H9 (cell line): ENCODE measurements at regions not wholly inside any gene's neighbourhood (a gene's known extent, or its start where the extent isn't known, plus 50 kb on each side); places are given as distances from the start of the nearest gene placed in this dataset.

Experiments
- DNase-seq: peaks from one replicate; pipeline ENCODE4 v3.0.0-alpha.2; 2017
- H2AFZ ChIP-seq: one replicate; pipeline ENCODE4 v1.6.1; 2013; ENCODE audit warnings: mild to moderate bottlenecking, low read length, control low read depth, moderate library complexity
- H2AK5ac ChIP-seq: 2 replicates; pipeline ENCODE4 v1.6.1; 2013; ENCODE audit warnings: low read length, control low read depth, mixed read lengths; ENCODE audit not compliant: insufficient read length
- H2BK120ac ChIP-seq: one replicate; pipeline ENCODE4 v1.6.1; 2013; ENCODE audit warnings: low read depth, mild to moderate bottlenecking, low read length, control low read depth, inconsistent platforms; ENCODE audit not compliant: poor library complexity, severe bottlenecking
- H2BK12ac ChIP-seq: 2 replicates; pipeline ENCODE4 v1.6.1; 2013; ENCODE audit warnings: low read length, control low read depth, mixed read lengths, low read depth; ENCODE audit not compliant: insufficient read length
- H2BK15ac ChIP-seq: 2 replicates; pipeline ENCODE4 v1.6.1; 2013; ENCODE audit warnings: low read depth, low read length, control low read depth
- H2BK20ac ChIP-seq: one replicate; pipeline ENCODE4 v1.6.1; 2013; ENCODE audit warnings: low read depth, mild to moderate bottlenecking, low read length, control low read depth, inconsistent platforms; ENCODE audit not compliant: poor library complexity, severe bottlenecking
- H2BK5ac ChIP-seq: 2 replicates; pipeline ENCODE4 v1.6.1; 2013; ENCODE audit warnings: low read length, control low read depth, mixed read lengths; ENCODE audit not compliant: insufficient read length
- H3K14ac ChIP-seq: 2 replicates; pipeline ENCODE4 v1.6.1; 2013; ENCODE audit warnings: low read length, control low read depth; ENCODE audit not compliant: insufficient read depth
- H3K18ac ChIP-seq: 2 replicates; pipeline ENCODE4 v1.6.1; 2013; ENCODE audit warnings: low read depth, mild to moderate bottlenecking, mixed read lengths, low read length, control low read depth; ENCODE audit not compliant: insufficient read length
- H3K23ac ChIP-seq: 2 replicates; pipeline ENCODE4 v1.6.1; 2013; ENCODE audit warnings: low read length, control low read depth, mixed read lengths, low read depth; ENCODE audit not compliant: insufficient read length
- H3K23me2 ChIP-seq: 2 replicates; pipeline ENCODE4 v1.6.1; 2013; ENCODE audit warnings: low read depth, mild to moderate bottlenecking, mixed read lengths, low read length, control low read depth; ENCODE audit not compliant: insufficient read length, poor library complexity, severe bottlenecking
- H3K27ac ChIP-seq: 2 replicates; pipeline ENCODE4 v1.5.1; 2013; ENCODE audit warnings: low read length, control low read depth, mixed read lengths, low read depth; ENCODE audit not compliant: insufficient read length
- H3K27me3 ChIP-seq: 2 replicates; pipeline ENCODE4 v1.6.1; 2013; ENCODE audit warnings: low read length, control low read depth, inconsistent platforms; ENCODE audit not compliant: insufficient read depth
- H3K4ac ChIP-seq: 2 replicates; pipeline ENCODE4 v1.6.1; 2013; ENCODE audit warnings: low read depth, mild to moderate bottlenecking, control low read depth, inconsistent platforms, low read length, moderate library complexity
- H3K4me1 ChIP-seq: 2 replicates; pipeline ENCODE4 v1.6.1; 2013; ENCODE audit warnings: low read length, control low read depth, inconsistent platforms; ENCODE audit not compliant: insufficient read depth
- H3K4me2 ChIP-seq: 2 replicates; pipeline ENCODE4 v1.6.1; 2013; ENCODE audit warnings: low read length, control low read depth, mixed read lengths; ENCODE audit not compliant: insufficient read length, insufficient read depth
- H3K56ac ChIP-seq: 2 replicates; pipeline ENCODE4 v1.6.1; 2013; ENCODE audit warnings: low read depth, mild to moderate bottlenecking, mixed read lengths, low read length, control low read depth; ENCODE audit not compliant: insufficient read length
- H3K79me1 ChIP-seq: 2 replicates; pipeline ENCODE4 v1.6.1; 2013; ENCODE audit warnings: low read depth, mild to moderate bottlenecking, moderate library complexity, low read length, control low read depth, inconsistent platforms; ENCODE audit not compliant: insufficient read depth, poor library complexity, severe bottlenecking
- H3K79me2 ChIP-seq: 2 replicates; pipeline ENCODE4 v1.6.1; 2013; ENCODE audit warnings: low read length, control low read depth, inconsistent platforms; ENCODE audit not compliant: insufficient read depth
- H3K9ac ChIP-seq: 2 replicates; pipeline ENCODE4 v1.6.1; 2013; ENCODE audit warnings: low read length, control low read depth, mixed read lengths; ENCODE audit not compliant: insufficient read length; ENCODE audit errors: extremely low read depth
- H3K9me3 ChIP-seq: one replicate; pipeline ENCODE4 v1.6.1; 2013; ENCODE audit warnings: low read depth, low read length, inconsistent platforms; ENCODE audit not compliant: control insufficient read depth
- H3T11ph ChIP-seq: one replicate; pipeline ENCODE4 v1.6.1; 2013; ENCODE audit warnings: mild to moderate bottlenecking, low read length, control low read depth, inconsistent platforms
- H4K20me1 ChIP-seq: one replicate; pipeline ENCODE4 v1.6.1; 2013; ENCODE audit not compliant: control insufficient read depth, insufficient read length, insufficient read depth
- H4K5ac ChIP-seq: 2 replicates; pipeline ENCODE4 v1.6.1; 2013; ENCODE audit warnings: low read depth, mild to moderate bottlenecking, mixed read lengths, low read length, control low read depth; ENCODE audit not compliant: insufficient read length
- H4K8ac ChIP-seq: replicated peaks from 2 replicates; pipeline ENCODE4 v1.6.1; 2013; ENCODE audit warnings: low read length, control low read depth, mixed read lengths, low read depth; ENCODE audit not compliant: insufficient read length
- H4K91ac ChIP-seq: 2 replicates; pipeline ENCODE4 v1.6.1; 2013; ENCODE audit warnings: low read depth, mild to moderate bottlenecking, moderate library complexity, mixed read lengths, low read length, control low read depth; ENCODE audit not compliant: insufficient read length
- H3K27ac Mint-ChIP-seq, 3 experiments: 2 replicates in 2 of 3; 3 replicates in 1 of 3; pipeline ENCODE4 v1.8.0; 2020 to 2021; ENCODE audit warnings: mixed read lengths in 3 of 3, mild to moderate bottlenecking in 1 of 3, moderate library complexity in 1 of 3
- H3K27me3 Mint-ChIP-seq: 2 replicates; pipeline ENCODE4 v1.8.0; 2021; ENCODE audit warnings: low read depth, mild to moderate bottlenecking, moderate library complexity, mixed read lengths
- H3K36me3 Mint-ChIP-seq, 3 experiments: 2 replicates in 2 of 3; 3 replicates in 1 of 3; pipeline ENCODE4 v1.8.0; 2020 to 2021; ENCODE audit warnings: low read depth in 3 of 3, mixed read lengths in 3 of 3; ENCODE audit not compliant: insufficient read depth in 1 of 3
- H3K4me1 Mint-ChIP-seq, 2 experiments: 2 replicates each; pipeline ENCODE4 v1.8.0; 2020; ENCODE audit warnings: mixed read lengths in 2 of 2
- H3K4me3 Mint-ChIP-seq, 2 experiments: 2 replicates in 1 of 2; 3 replicates in 1 of 2; pipeline ENCODE4 v1.8.0; 2020 to 2021; ENCODE audit warnings: mild to moderate bottlenecking in 2 of 2, mixed read lengths in 2 of 2, moderate library complexity in 1 of 2
- H3K9me3 Mint-ChIP-seq, 2 experiments: 2 replicates in 1 of 2; 3 replicates in 1 of 2; pipeline ENCODE4 v1.8.0; 2020; ENCODE audit warnings: mild to moderate bottlenecking in 2 of 2, mixed read lengths in 2 of 2, moderate library complexity in 1 of 2
- WGBS: extraction: QIAGEN DNeasy Blood & Tissue Kit; methylation state at CpG from one replicate; pipeline ENCODE4 v1.1.7; 2013; ENCODE audit warnings: missing lambda C conversion rate, low lambda C conversion rate, mixed read lengths; ENCODE audit not compliant: insufficient read length; ENCODE audit errors: extremely low coverage; 5-methylcytosine and 5-hydroxymethylcytosine counted together
- TF ChIP-seq, protein P1 (sequence below): fragments of 200-600 bp; sonication (generic); conservative IDR thresholded peaks from 3 replicates; pipeline ENCODE4 v1.8.0; 2021; ENCODE audit warnings: antibody characterized with exemption, mild to moderate bottlenecking

DNA sequence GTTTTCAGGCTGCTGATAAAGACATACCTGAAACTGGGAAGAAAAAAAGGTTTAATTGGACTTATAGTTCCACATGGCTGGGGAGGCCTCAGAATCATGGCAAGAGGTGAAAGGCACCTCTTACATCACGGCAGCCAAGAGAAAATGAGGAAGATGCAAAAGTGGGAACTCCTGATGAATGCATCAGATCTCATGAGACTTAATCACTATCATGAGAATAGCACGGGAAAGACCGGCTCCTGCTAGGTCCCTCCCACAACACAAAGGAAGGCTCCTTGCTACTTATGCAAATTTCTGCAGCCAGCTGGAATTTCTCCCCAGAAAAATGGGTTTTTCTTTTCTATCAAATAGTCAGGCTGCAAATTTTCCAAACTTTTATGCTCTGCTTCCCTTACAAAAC, 174.1 kb upstream of the RMST start:
- TF ChIP-seq, protein P1, sequence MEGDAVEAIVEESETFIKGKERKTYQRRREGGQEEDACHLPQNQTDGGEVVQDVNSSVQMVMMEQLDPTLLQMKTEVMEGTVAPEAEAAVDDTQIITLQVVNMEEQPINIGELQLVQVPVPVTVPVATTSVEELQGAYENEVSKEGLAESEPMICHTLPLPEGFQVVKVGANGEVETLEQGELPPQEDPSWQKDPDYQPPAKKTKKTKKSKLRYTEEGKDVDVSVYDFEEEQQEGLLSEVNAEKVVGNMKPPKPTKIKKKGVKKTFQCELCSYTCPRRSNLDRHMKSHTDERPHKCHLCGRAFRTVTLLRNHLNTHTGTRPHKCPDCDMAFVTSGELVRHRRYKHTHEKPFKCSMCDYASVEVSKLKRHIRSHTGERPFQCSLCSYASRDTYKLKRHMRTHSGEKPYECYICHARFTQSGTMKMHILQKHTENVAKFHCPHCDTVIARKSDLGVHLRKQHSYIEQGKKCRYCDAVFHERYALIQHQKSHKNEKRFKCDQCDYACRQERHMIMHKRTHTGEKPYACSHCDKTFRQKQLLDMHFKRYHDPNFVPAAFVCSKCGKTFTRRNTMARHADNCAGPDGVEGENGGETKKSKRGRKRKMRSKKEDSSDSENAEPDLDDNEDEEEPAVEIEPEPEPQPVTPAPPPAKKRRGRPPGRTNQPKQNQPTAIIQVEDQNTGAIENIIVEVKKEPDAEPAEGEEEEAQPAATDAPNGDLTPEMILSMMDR, result no peak
- Histone ChIP-seq H4K8ac (no peak overlapping the region), H2AK5ac (no peak overlapping the region), H3K18ac (no peak overlapping the region), H3K27me3 (no peaks in the 10 kb centered on the region; the same call in 1 of the 2 replicates), H3K56ac (no peak overlapping the region), H2BK12ac (no peak overlapping the region), H3K14ac (no peak overlapping the region), H2BK5ac (no peak overlapping the region), H2BK15ac (no peak overlapping the region), H3K4me2 (no peak overlapping the region), H4K5ac (no peak overlapping the region), H3K9ac (no peak overlapping the region), H2BK120ac (no peak overlapping the region), H3K4ac (no peak overlapping the region), H2AFZ (no peak overlapping the region), H3K79me2 (no peaks in the 10 kb centered on the region), H3K27ac (no peak overlapping the region), H3K23me2 (no peaks in the 10 kb centered on the region), H3K4me1 (no peaks in the 10 kb centered on the region), H3K23ac (no peak overlapping the region), H4K20me1 (no peaks in the 10 kb centered on the region), H4K91ac (no peak overlapping the region), H3K9me3 (no peaks in the 10 kb centered on the region), H3T11ph (no peak overlapping the region), H3K79me1 (no peaks in the 10 kb centered on the region), H2BK20ac (no peak overlapping the region)
- Mint-ChIP-seq H3K9me3 (peaks cover 2 to 3% of the 10 kb centered on the region in 2 experiments; a peak in 2 of 5 replicates), H3K4me1 (peaks cover 8 to 12% of the 10 kb centered on the region in 2 experiments), H3K36me3 (peaks cover 0 to 3% (median 0%) of the 10 kb centered on the region in 3 experiments; a peak in 2 of 7 replicates), H3K4me3 (no peak overlapping the region), H3K27me3 (no peaks in the 10 kb centered on the region), H3K27ac (no peak overlapping the region)
- DNase-seq, result no peak
- no CpG with 5 or more reads among the region's 3 CpGs for WGBS
